HUES48 (cell line): ENCODE measurements at regions not wholly inside any gene's neighbourhood (a gene's known extent, or its start where the extent isn't known, plus 50 kb on each side); places are given as distances from the start of the nearest gene placed in this dataset.
"Not testable (repeated sequence)": the region's sequence is repeated elsewhere in the genome, so short reads cannot be mapped to it uniquely, and the experiment has no call there.

ENCODE experiments used
- H3K27ac ChIP-seq: one replicate; pipeline ENCODE4 v1.7.0; 2013; ENCODE audit warnings: low read depth, low read length, inconsistent platforms
- H3K27me3 ChIP-seq: 2 replicates; pipeline ENCODE4 v1.6.1; 2013; ENCODE audit warnings: mild to moderate bottlenecking, low read length; ENCODE audit not compliant: control insufficient read depth, insufficient read depth
- H3K36me3 ChIP-seq: 2 replicates; pipeline ENCODE4 v1.6.1; 2013; ENCODE audit warnings: low read length; ENCODE audit not compliant: control insufficient read depth, insufficient read depth
- H3K4me1 ChIP-seq: 2 replicates; pipeline ENCODE4 v1.6.1; 2013; ENCODE audit warnings: mild to moderate bottlenecking, low read length; ENCODE audit not compliant: control insufficient read depth, insufficient read depth
- H3K4me3 ChIP-seq: 2 replicates; pipeline ENCODE4 v1.5.1; 2013; ENCODE audit warnings: mild to moderate bottlenecking, low read depth, low read length
- H3K9ac ChIP-seq: 2 replicates; pipeline ENCODE4 v1.6.1; 2013; ENCODE audit warnings: mild to moderate bottlenecking, low read depth, low read length, moderate library complexity
- H3K9me3 ChIP-seq: 2 replicates; pipeline ENCODE4 v1.6.1; 2013; ENCODE audit warnings: low read length; ENCODE audit not compliant: control insufficient read depth, insufficient read depth

GRCh38 chr7:115177823-115178222 is 255.9 kb downstream of the MDFIC start:
- Histone ChIP-seq H3K4me3 (no peak overlapping the region), H3K9me3 (0 out of 2 replicates have a peak, but pooled peaks cover 2% of the 10 kb centered on the region), H3K4me1 (no peaks in the 10 kb centered on the region; the same call in 1 of the 2 replicates), H3K36me3 (no peaks in the 10 kb centered on the region), H3K27me3 (no peaks in the 10 kb centered on the region), H3K9ac (no peak overlapping the region), H3K27ac (no peak overlapping the region)

DNA sequence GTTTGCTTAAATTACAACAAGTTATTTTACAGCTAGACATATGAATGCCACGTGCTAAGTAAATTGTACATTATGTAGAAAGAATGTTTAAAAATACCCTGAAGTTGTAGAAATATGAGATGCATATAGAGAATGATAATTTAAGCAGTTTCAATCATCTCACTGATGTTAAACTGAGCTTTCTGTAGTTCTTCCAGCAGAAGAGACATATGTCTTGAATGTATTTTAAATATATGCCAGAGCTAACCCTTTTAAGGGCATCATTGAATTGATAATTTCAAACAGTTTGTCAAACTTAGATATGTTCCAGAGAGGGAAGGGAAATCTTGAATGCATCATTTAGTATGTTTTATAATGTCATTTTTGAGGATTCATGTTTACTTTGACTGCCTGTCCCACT is 255.2 kb downstream of the MDFIC start:
- H3K27ac ChIP-seq, result no peak overlapping the region
- no peaks in the 10 kb centered on the region; the same call in 1 of the 2 replicates for H3K4me1 ChIP-seq
- H3K9me3 ChIP-seq, result 0 out of 2 replicates have a peak, but pooled peaks cover 2% of the 10 kb centered on the region
- no peak overlapping the region for H3K9ac ChIP-seq
- H3K27me3 ChIP-seq, result no peaks in the 10 kb centered on the region
- no peaks in the 10 kb centered on the region for H3K36me3 ChIP-seq
- H3K4me3 ChIP-seq, result no peak overlapping the region

DNA sequence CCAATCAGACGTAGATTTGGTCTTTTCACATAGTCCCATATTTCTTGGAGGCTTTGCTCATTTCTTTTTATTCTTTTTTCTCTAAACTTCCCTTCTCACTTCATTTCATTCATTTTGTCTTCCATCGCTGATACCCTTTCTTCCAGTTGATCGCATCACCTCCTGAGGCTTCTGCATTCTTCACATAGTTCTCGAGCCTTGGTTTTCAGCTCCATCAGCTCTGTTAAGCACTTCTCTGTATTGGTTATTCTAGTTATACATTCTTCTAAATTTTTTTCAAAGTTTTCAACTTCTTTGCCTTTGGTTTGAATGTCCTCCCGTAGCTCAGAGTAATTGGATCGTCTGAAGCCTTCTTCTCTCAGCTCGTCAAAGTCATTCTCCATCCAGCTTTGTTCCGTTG is 250.5 kb downstream of the MDFIC start:
- H3K27me3 ChIP-seq, H3K4me3 ChIP-seq, H3K27ac ChIP-seq, H3K4me1 ChIP-seq, H3K9ac ChIP-seq, H3K36me3 ChIP-seq, H3K9me3 ChIP-seq: not testable (repeated sequence)

DNA sequence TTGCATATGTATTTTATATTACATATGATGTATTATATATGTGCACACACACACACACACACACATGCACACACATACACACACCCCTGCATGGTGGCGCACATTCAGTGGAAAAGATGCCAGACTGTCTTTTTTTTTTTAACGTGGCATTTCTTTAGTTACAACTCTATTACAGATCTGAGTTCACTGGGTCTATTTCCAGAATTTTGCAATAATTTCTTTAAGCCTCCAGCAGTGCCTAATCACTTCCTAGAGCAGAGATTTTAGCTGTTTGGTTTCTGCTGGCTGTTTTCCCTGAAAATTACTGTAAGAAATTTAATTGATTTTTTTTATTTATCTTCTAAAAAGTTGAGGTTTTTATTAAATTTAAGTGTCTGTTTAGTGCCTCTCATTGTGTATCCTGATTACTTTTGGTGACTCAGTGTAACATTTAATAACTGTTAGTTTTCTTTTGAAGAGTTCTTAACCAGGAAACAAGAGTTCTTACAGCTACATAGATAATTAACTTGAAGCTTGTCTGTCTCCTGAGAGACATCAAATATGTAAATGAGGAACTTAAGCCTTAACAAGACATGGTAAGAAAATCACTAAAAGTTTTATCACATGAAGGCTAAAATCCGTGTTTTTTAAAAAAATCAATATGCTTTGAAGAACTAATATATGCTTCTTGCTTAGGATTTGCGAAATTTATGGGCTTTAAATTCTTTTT is 232.0 kb downstream of the MDFIC start:
- Histone ChIP-seq H3K4me3 (no peak overlapping the region), H3K4me1 (no peaks in the 10 kb centered on the region), H3K9ac (no peak overlapping the region), H3K36me3 (no peaks in the 10 kb centered on the region), H3K27me3 (no peaks in the 10 kb centered on the region), H3K27ac (no peak overlapping the region), H3K9me3 (no peaks in the 10 kb centered on the region)

DNA sequence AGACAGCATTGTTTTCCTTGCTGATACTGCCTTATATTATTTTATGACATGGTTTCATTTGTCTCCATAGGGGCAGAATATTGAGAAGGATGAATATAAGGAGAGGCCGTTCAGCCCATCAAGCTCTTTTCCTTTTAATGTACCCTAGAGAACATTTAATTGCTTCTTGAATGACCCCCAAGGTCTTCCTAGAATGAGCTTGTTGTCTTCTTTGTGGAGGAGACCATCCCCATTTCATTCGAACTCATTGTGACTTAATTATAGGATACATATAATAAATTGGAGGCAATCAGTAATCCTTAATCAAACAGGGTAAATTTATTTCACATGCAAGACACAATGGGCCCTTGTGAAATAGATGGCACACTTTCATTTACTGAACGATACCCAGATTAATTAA is 231.3 kb downstream of the MDFIC start:
- Histone ChIP-seq H3K9ac (no peak overlapping the region), H3K27ac (no peak overlapping the region), H3K4me3 (no peak overlapping the region), H3K9me3 (no peaks in the 10 kb centered on the region), H3K4me1 (no peaks in the 10 kb centered on the region), H3K36me3 (no peaks in the 10 kb centered on the region), H3K27me3 (no peaks in the 10 kb centered on the region)

GRCh38 chr7:115146148-115146547 is 224.3 kb downstream of the MDFIC start:
- Histone ChIP-seq H3K9ac (no peak overlapping the region), H3K4me1 (no peaks in the 10 kb centered on the region), H3K4me3 (no peak overlapping the region), H3K27ac (no peak overlapping the region), H3K9me3 (no peaks in the 10 kb centered on the region), H3K27me3 (no peaks in the 10 kb centered on the region), H3K36me3 (no peaks in the 10 kb centered on the region)

GRCh38 chr7:115145512-115145911 is 223.6 kb downstream of the MDFIC start:
- Histone ChIP-seq H3K27ac (no peak overlapping the region), H3K36me3 (no peaks in the 10 kb centered on the region), H3K9ac (no peak overlapping the region)

DNA sequence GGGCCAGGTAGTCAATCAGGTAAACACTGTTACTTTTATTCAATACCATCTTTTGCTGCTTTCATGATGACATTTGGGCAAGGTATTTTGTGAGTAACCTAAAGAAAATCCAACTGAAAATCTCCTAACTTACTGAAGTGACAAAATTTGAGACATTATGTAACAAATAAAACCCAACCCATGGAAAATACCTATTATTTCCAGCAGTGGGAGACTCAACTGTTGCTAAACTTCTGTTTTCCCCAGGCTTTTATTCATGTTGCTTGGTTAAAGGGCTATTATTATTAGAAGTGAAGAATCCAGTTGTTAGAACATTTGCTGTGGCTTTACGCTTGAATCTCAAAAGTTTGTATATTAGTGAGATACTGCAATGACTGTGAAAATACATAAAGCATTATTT is 215.9 kb downstream of the MDFIC start:
- H3K4me3 ChIP-seq, result no peak overlapping the region
- H3K36me3 ChIP-seq, result no peaks in the 10 kb centered on the region
- no peak overlapping the region for H3K9ac ChIP-seq
- no peaks in the 10 kb centered on the region for H3K9me3 ChIP-seq
- H3K27ac ChIP-seq, result no peak overlapping the region
- no peaks in the 10 kb centered on the region for H3K27me3 ChIP-seq
- peaks cover 7% of the 10 kb centered on the region for H3K4me1 ChIP-seq

More at GRCh38 chr7:115145512-115145911, 223.6 kb downstream of the MDFIC start:
- Histone ChIP-seq H3K9me3 (no peaks in the 10 kb centered on the region), H3K4me3 (no peak overlapping the region), H3K4me1 (no peaks in the 10 kb centered on the region), H3K27me3 (no peaks in the 10 kb centered on the region)

DNA sequence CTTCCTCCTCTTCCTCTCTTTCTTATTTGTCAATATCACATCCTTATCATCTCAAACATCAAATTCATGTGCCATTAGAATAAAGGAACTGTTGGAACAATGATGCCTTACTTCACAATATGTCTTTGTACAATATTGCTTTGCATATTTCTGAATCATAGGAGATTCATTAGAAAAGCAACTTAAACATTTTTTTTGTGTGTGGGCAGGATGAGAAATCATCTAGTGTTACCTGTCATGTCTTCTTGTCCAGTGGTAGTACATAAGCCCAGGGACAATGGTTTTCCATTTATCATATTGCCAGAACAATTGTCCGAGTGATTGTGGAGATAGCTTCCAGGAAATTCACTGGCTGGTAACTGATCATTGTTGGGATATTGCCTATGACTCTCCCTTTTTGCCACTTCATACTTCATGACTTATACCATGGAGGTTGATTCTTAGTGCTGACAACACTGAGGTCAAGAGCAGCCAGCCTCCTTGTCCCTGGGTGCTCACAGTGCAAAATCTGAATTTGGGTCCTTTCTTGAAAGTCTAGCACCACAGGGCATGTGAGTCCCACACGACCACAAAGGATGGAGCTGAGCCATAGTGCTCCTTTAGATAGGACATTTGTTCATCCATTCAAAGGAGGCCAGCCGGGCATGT is 215.0 kb downstream of the MDFIC start:
- Histone ChIP-seq H3K27ac (no peak overlapping the region), H3K36me3 (no peaks in the 10 kb centered on the region)

GRCh38 chr7:115135769-115136410 is 214.0 kb downstream of the MDFIC start:
- Histone ChIP-seq H3K27me3 (no peaks in the 10 kb centered on the region), H3K36me3 (no peaks in the 10 kb centered on the region), H3K9ac (no peak overlapping the region), H3K9me3 (no peaks in the 10 kb centered on the region), H3K27ac (no peak overlapping the region), H3K4me3 (no peak overlapping the region), H3K4me1 (peaks cover 7% of the 10 kb centered on the region)

More for the DNA sequence above, 215.0 kb downstream of the MDFIC start:
- Histone ChIP-seq H3K9ac (no peak overlapping the region), H3K4me1 (peaks cover 7% of the 10 kb centered on the region), H3K4me3 (no peak overlapping the region), H3K9me3 (no peaks in the 10 kb centered on the region), H3K27me3 (no peaks in the 10 kb centered on the region)

GRCh38 chr7:115135146-115135545 is 213.3 kb downstream of the MDFIC start:
- Histone ChIP-seq H3K4me3 (no peak overlapping the region), H3K27me3 (no peaks in the 10 kb centered on the region), H3K36me3 (no peaks in the 10 kb centered on the region), H3K9me3 (no peaks in the 10 kb centered on the region), H3K27ac (no peak overlapping the region), H3K9ac (no peak overlapping the region), H3K4me1 (peaks cover 7% of the 10 kb centered on the region)
